Upper lobe of left lung (tissue), 4 donors: ENCODE measurements at regions not wholly inside any gene's neighbourhood (a gene's known extent, or its start where the extent isn't known, plus 50 kb on each side); places are given as distances from the start of the nearest gene placed in this dataset.

ENCODE experiments used
- CTCF ChIP-seq, 6 experiments: fragments of 450-650 bp in 4 of 6; fragments of 200-600 bp in 2 of 6; sonication (generic) in 2 of 6; IDR thresholded peaks; one replicate each; pipeline ENCODE4 v1.5.1; 2016 to 2019; ENCODE audit warnings: antibody characterized with exemption in 6 of 6
- POLR2A ChIP-seq, 4 donors: fragments of 450-650 bp; IDR thresholded peaks; one replicate each; pipeline ENCODE4 v1.5.1; 2016 to 2017; ENCODE audit warnings: antibody characterized with exemption in 4 of 4, mild to moderate bottlenecking in 2 of 4

GRCh38 chr11:97832451-97832850 is 1188.3 kb upstream of the CNTN5 start:
- TF ChIP-seq CTCF (IDR thresholded peaks at IDR 0.05) (no peak), POLR2A (IDR thresholded peaks at IDR 0.05) (no peak)
